ENCODE measurements at regions not wholly inside any gene's neighbourhood (a gene's known extent, or its start where the extent isn't known, plus 50 kb on each side); places are given as distances from the start of the nearest gene placed in this dataset.

GRCh38 chr6:93713974-93714373 lies 294.6 kb upstream of the EPHA7 start:
- TF ChIP-seq CSDC2 (CRISPR knock-in tag; IDR thresholded peaks at IDR 0.05) (no peak), SNAI2 (CRISPR knock-in tag; IDR thresholded peaks at IDR 0.05) (no peak), TSHZ2 (CRISPR knock-in tag; IDR thresholded peaks at IDR 0.05) (no peak), ZC3H10 (CRISPR knock-in tag; IDR thresholded peaks at IDR 0.05) (no peak), CREB5 (CRISPR knock-in tag; IDR thresholded peaks at IDR 0.05; ENCODE audit: low read depth) (no peak), PPARA (CRISPR knock-in tag; IDR thresholded peaks at IDR 0.05; ENCODE audit: borderline replicate concordance) (no peak), GLIS3 (CRISPR knock-in tag; IDR thresholded peaks at IDR 0.05) (no peak), ZNF565 (CRISPR knock-in tag; conservative IDR thresholded peaks at IDR 0.05; ENCODE audit: low read depth) (no peak), PATZ1 (CRISPR knock-in tag; IDR thresholded peaks at IDR 0.05; ENCODE audit: borderline replicate concordance) (no peak), TOX (CRISPR knock-in tag; IDR thresholded peaks at IDR 0.05; ENCODE audit: borderline replicate concordance) (no peak), ISL1 (CRISPR knock-in tag; IDR thresholded peaks at IDR 0.05) (no peak), ZFP3 (CRISPR knock-in tag; IDR thresholded peaks at IDR 0.05) (no peak), ARNTL (CRISPR knock-in tag; IDR thresholded peaks at IDR 0.05; ENCODE audit: borderline replicate concordance, low read depth) (no peak), TCF4 (CRISPR knock-in tag; IDR thresholded peaks at IDR 0.05; ENCODE audit: borderline replicate concordance) (no peak)

GRCh38 chr6:93703431-93703830 lies 284.1 kb upstream of the EPHA7 start:
- no peak for ATAC-seq
- TF ChIP-seq GLIS3 (CRISPR knock-in tag; IDR thresholded peaks at IDR 0.05): no peak

More at GRCh38 chr6:93713974-93714373, 294.6 kb upstream of the EPHA7 start:
- no peak for ATAC-seq

- ATAC-seq: no peak
- TF ChIP-seq TCF4 (CRISPR knock-in tag; IDR thresholded peaks at IDR 0.05; ENCODE audit: borderline replicate concordance): no peak
- no peak for TF ChIP-seq ESRRG (CRISPR knock-in tag; IDR thresholded peaks at IDR 0.05)
- no peak for TF ChIP-seq PPARA (CRISPR knock-in tag; IDR thresholded peaks at IDR 0.05; ENCODE audit: borderline replicate concordance)
- no peak for TF ChIP-seq ARNTL (CRISPR knock-in tag; IDR thresholded peaks at IDR 0.05; ENCODE audit: borderline replicate concordance, low read depth)
- no peak for TF ChIP-seq GLIS3 (CRISPR knock-in tag; IDR thresholded peaks at IDR 0.05)
- TF ChIP-seq ZFP3 (CRISPR knock-in tag; IDR thresholded peaks at IDR 0.05): no peak
- TF ChIP-seq ZNF565 (CRISPR knock-in tag; conservative IDR thresholded peaks at IDR 0.05; ENCODE audit: low read depth): no peak
- TF ChIP-seq ZC3H10 (CRISPR knock-in tag; IDR thresholded peaks at IDR 0.05): no peak
- no peak for TF ChIP-seq CSDC2 (CRISPR knock-in tag; IDR thresholded peaks at IDR 0.05)
- TF ChIP-seq OSR1 (CRISPR knock-in tag; IDR thresholded peaks at IDR 0.05): no peak
- no peak for TF ChIP-seq CREB5 (CRISPR knock-in tag; IDR thresholded peaks at IDR 0.05; ENCODE audit: low read depth)
- no peak for TF ChIP-seq ZNF8 (CRISPR knock-in tag; IDR thresholded peaks at IDR 0.05)
Observed at GRCh38 chr6:93701526-93701925, 282.2 kb upstream of the EPHA7 start.

- no peak for TF ChIP-seq PATZ1 (CRISPR knock-in tag; IDR thresholded peaks at IDR 0.05; ENCODE audit: borderline replicate concordance)
- TF ChIP-seq SNAI2 (CRISPR knock-in tag; IDR thresholded peaks at IDR 0.05): no peak
- no peak for TF ChIP-seq ZFP3 (CRISPR knock-in tag; IDR thresholded peaks at IDR 0.05)
- TF ChIP-seq CSDC2 (CRISPR knock-in tag; IDR thresholded peaks at IDR 0.05): no peak
- no peak for TF ChIP-seq OSR1 (CRISPR knock-in tag; IDR thresholded peaks at IDR 0.05)
- no peak for ATAC-seq
Observed at GRCh38 chr6:93685494-93685893, 266.1 kb upstream of the EPHA7 start.

Measured in SK-N-SH treated with all-trans-retinoic acid at 6 μM for 48 hours (cell line).